ENCODE measurements at regions not wholly inside any gene's neighbourhood (a gene's known extent, or its start where the extent isn't known, plus 50 kb on each side); places are given as distances from the start of the nearest gene placed in this dataset.

GRCh38 chr3:180277041-180277440, 240.3 kb upstream of the PEX5L start:
- ATAC-seq: no peak
- no peaks in the 10 kb centered on the region for H3K9me3 ChIP-seq (ENCODE audit: control insufficient read depth, low read length, poor library complexity, severe bottlenecking)
- no peak for DNase-seq
- H3K4me1 Mint-ChIP-seq: no peaks in the 10 kb centered on the region
- no peak overlapping the region for H3K27ac Mint-ChIP-seq
- no peak overlapping the region for H3K4me3 Mint-ChIP-seq
- no peaks in the 10 kb centered on the region for H3K27me3 Mint-ChIP-seq
- no peaks in the 10 kb centered on the region for H3K36me3 Mint-ChIP-seq (ENCODE audit: low read depth)

- no peak overlapping the region for H3K27ac Mint-ChIP-seq
- no peaks in the 10 kb centered on the region for H3K36me3 Mint-ChIP-seq (ENCODE audit: low read depth)
- H3K4me3 Mint-ChIP-seq: no peak overlapping the region
- H3K4me1 Mint-ChIP-seq: no peaks in the 10 kb centered on the region
- no peaks in the 10 kb centered on the region for H3K27me3 Mint-ChIP-seq
- no peaks in the 10 kb centered on the region for H3K9me3 ChIP-seq (ENCODE audit: control insufficient read depth, low read length, poor library complexity, severe bottlenecking)
- DNase-seq (no peak), ATAC-seq (no peak)
Measured at GRCh38 chr3:180278583-180279188, 241.9 kb upstream of the PEX5L start.

GRCh38 chr3:180280555-180280954, 243.8 kb upstream of the PEX5L start:
- Mint-ChIP-seq H3K27me3 (no peaks in the 10 kb centered on the region), H3K4me3 (no peak overlapping the region), H3K36me3 (ENCODE audit: low read depth) (no peaks in the 10 kb centered on the region), H3K4me1 (no peaks in the 10 kb centered on the region), H3K27ac (no peak overlapping the region)
- no peaks in the 10 kb centered on the region for H3K9me3 ChIP-seq (ENCODE audit: control insufficient read depth, low read length, poor library complexity, severe bottlenecking)
- DNase-seq: no peak
- ATAC-seq: no peak

GRCh38 chr3:180282386-180282785, 245.6 kb upstream of the PEX5L start:
- no peak overlapping the region for H3K4me3 Mint-ChIP-seq
- no peaks in the 10 kb centered on the region for H3K36me3 Mint-ChIP-seq (ENCODE audit: low read depth)
- no peak overlapping the region for H3K27ac Mint-ChIP-seq
- no peaks in the 10 kb centered on the region for H3K27me3 Mint-ChIP-seq
- no peaks in the 10 kb centered on the region for H3K9me3 ChIP-seq (ENCODE audit: control insufficient read depth, low read length, poor library complexity, severe bottlenecking)
- no peak for ATAC-seq
- no peaks in the 10 kb centered on the region for H3K4me1 Mint-ChIP-seq
- DNase-seq: no peak

GRCh38 chr3:180283251-180283650, 246.5 kb upstream of the PEX5L start:
- DNase-seq (no peak), ATAC-seq (no peak)
- H3K27me3 Mint-ChIP-seq: no peaks in the 10 kb centered on the region
- H3K4me1 Mint-ChIP-seq: no peaks in the 10 kb centered on the region
- peak overlapping the region; percentile 28 for H3K4me3 Mint-ChIP-seq
- H3K9me3 ChIP-seq (ENCODE audit: control insufficient read depth, low read length, poor library complexity, severe bottlenecking): no peaks in the 10 kb centered on the region
- H3K36me3 Mint-ChIP-seq (ENCODE audit: low read depth): no peaks in the 10 kb centered on the region
- no peak overlapping the region for H3K27ac Mint-ChIP-seq

GRCh38 chr3:180284331-180285110, 247.8 kb upstream of the PEX5L start:
- H3K9me3 ChIP-seq (ENCODE audit: control insufficient read depth, low read length, poor library complexity, severe bottlenecking): no peaks in the 10 kb centered on the region
- Mint-ChIP-seq H3K27ac (no peak overlapping the region), H3K36me3 (ENCODE audit: low read depth) (no peaks in the 10 kb centered on the region), H3K4me1 (no peaks in the 10 kb centered on the region), H3K4me3 (no peak overlapping the region), H3K27me3 (no peaks in the 10 kb centered on the region)
- ATAC-seq (no peak), DNase-seq (no peak)

GRCh38 chr3:180287703-180288102, 251.0 kb upstream of the PEX5L start:
- Mint-ChIP-seq H3K4me1 (no peaks in the 10 kb centered on the region), H3K4me3 (no peak overlapping the region), H3K27me3 (no peaks in the 10 kb centered on the region), H3K36me3 (ENCODE audit: low read depth) (no peaks in the 10 kb centered on the region), H3K27ac (no peak overlapping the region)
- H3K9me3 ChIP-seq (ENCODE audit: control insufficient read depth, low read length, poor library complexity, severe bottlenecking): no peaks in the 10 kb centered on the region
- ATAC-seq: no peak
- DNase-seq: no peak

GRCh38 chr3:180288816-180289215, 252.1 kb upstream of the PEX5L start:
- Mint-ChIP-seq H3K27me3 (no peaks in the 10 kb centered on the region), H3K4me3 (no peak overlapping the region), H3K27ac (no peak overlapping the region)

GRCh38 chr3:180290300-180290699, 253.6 kb upstream of the PEX5L start:
- Mint-ChIP-seq H3K4me3 (no peak overlapping the region), H3K27ac (no peak overlapping the region), H3K27me3 (no peaks in the 10 kb centered on the region), H3K36me3 (ENCODE audit: low read depth) (no peaks in the 10 kb centered on the region), H3K4me1 (no peaks in the 10 kb centered on the region)
- DNase-seq: no peak
- H3K9me3 ChIP-seq (ENCODE audit: control insufficient read depth, low read length, poor library complexity, severe bottlenecking): no peaks in the 10 kb centered on the region
- ATAC-seq: no peak

More at GRCh38 chr3:180288816-180289215, 252.1 kb upstream of the PEX5L start:
- no peaks in the 10 kb centered on the region for H3K36me3 Mint-ChIP-seq (ENCODE audit: low read depth)
- no peaks in the 10 kb centered on the region for H3K9me3 ChIP-seq (ENCODE audit: control insufficient read depth, low read length, poor library complexity, severe bottlenecking)
- DNase-seq: no peak
- H3K4me1 Mint-ChIP-seq: no peaks in the 10 kb centered on the region
- no peak for ATAC-seq

GRCh38 chr3:180294282-180295027, 257.7 kb upstream of the PEX5L start:
- no peaks in the 10 kb centered on the region for H3K9me3 ChIP-seq (ENCODE audit: control insufficient read depth, low read length, poor library complexity, severe bottlenecking)
- H3K4me1 Mint-ChIP-seq: no peaks in the 10 kb centered on the region
- no peak for ATAC-seq
- no peak overlapping the region for H3K27ac Mint-ChIP-seq
- no peaks in the 10 kb centered on the region for H3K36me3 Mint-ChIP-seq (ENCODE audit: low read depth)
- no peaks in the 10 kb centered on the region for H3K27me3 Mint-ChIP-seq
- DNase-seq: no peak
- no peak overlapping the region for H3K4me3 Mint-ChIP-seq

- Mint-ChIP-seq H3K27me3 (no peaks in the 10 kb centered on the region), H3K4me3 (no peak overlapping the region), H3K4me1 (no peaks in the 10 kb centered on the region), H3K36me3 (ENCODE audit: low read depth) (no peaks in the 10 kb centered on the region), H3K27ac (no peak overlapping the region)
- no peak for DNase-seq
- H3K9me3 ChIP-seq (ENCODE audit: control insufficient read depth, low read length, poor library complexity, severe bottlenecking): no peaks in the 10 kb centered on the region
- ATAC-seq: no peak
Measured at GRCh38 chr3:180295811-180296210, 259.1 kb upstream of the PEX5L start.

- Mint-ChIP-seq H3K4me3 (no peak overlapping the region), H3K4me1 (no peaks in the 10 kb centered on the region), H3K27ac (no peak overlapping the region), H3K36me3 (ENCODE audit: low read depth) (no peaks in the 10 kb centered on the region), H3K27me3 (peaks cover 4% of the 10 kb centered on the region)
- DNase-seq (no peak), ATAC-seq (no peak)
- H3K9me3 ChIP-seq (ENCODE audit: control insufficient read depth, low read length, poor library complexity, severe bottlenecking): no peaks in the 10 kb centered on the region
Measured at GRCh38 chr3:180296971-180297370, 260.2 kb upstream of the PEX5L start.

GRCh38 chr3:180306155-180306554, 269.4 kb upstream of the PEX5L start:
- H3K27ac Mint-ChIP-seq: no peak overlapping the region

More at GRCh38 chr3:180306155-180306554, 269.4 kb upstream of the PEX5L start:
- Mint-ChIP-seq H3K4me1 (no peaks in the 10 kb centered on the region), H3K4me3 (no peak overlapping the region), H3K27me3 (peaks cover 4% of the 10 kb centered on the region), H3K36me3 (ENCODE audit: low read depth) (peaks cover 2% of the 10 kb centered on the region)
- no peaks in the 10 kb centered on the region for H3K9me3 ChIP-seq (ENCODE audit: control insufficient read depth, low read length, poor library complexity, severe bottlenecking)
- DNase-seq (no peak), ATAC-seq (no peak)
